ENCODE measurements at regions not wholly inside any gene's neighbourhood (a gene's known extent, or its start where the extent isn't known, plus 50 kb on each side); places are given as distances from the start of the nearest gene placed in this dataset.
A peak's percentile ranks its signal among the peaks of the same experiment; 100 is the strongest.

GRCh38 chr4:124785645-124786044 is 73.1 kb upstream of the ANKRD50 start:
- Histone ChIP-seq H2AFZ (ENCODE audit: low read depth, low read length, poor library complexity, severe bottlenecking) (peak overlapping the region; percentile 6), H3K27ac (ENCODE audit: low read depth, low read length) (no peak overlapping the region), H3K9me2 (ENCODE audit: insufficient read depth) (no peaks in the 10 kb centered on the region), H3K4me2 (ENCODE audit: low read length) (no peak overlapping the region), H3K9me3 (ENCODE audit: control insufficient read depth in 1 of 2, insufficient read depth in 1 of 2, low read depth in 1 of 2, low read length in 2 of 2) (no peaks in the 10 kb centered on the region), H4K20me1 (ENCODE audit: insufficient read depth) (no peaks in the 10 kb centered on the region), H3K36me3 (ENCODE audit: control insufficient read depth in 1 of 2, insufficient read depth in 2 of 2, low read length in 2 of 2) (no peaks in the 10 kb centered on the region), H3K4me1 (ENCODE audit: control insufficient read depth in 1 of 2, insufficient read depth in 2 of 2, low read length in 2 of 2) (no peaks in the 10 kb centered on the region), H3K4me3 (replicated peaks in 1 of 2; ENCODE audit: low read depth in 1 of 2, low read length in 2 of 2) (no peak overlapping the region), H3K79me2 (ENCODE audit: insufficient read depth, low read length) (no peaks in the 10 kb centered on the region), H3K27me3 (ENCODE audit: insufficient read depth, low read length) (no peaks in the 10 kb centered on the region), H3K9ac (ENCODE audit: low read length) (no peak overlapping the region)
- DNase-seq (ENCODE audit: low read depth, low spot score), result no peak
- ChIA-PET POLR2A (no interaction called here), CTCF (no interaction called here), RAD21 (ENCODE audit: low non-redundant PET in 1 of 2, low total read pairs in 2 of 2, uncharacterized antibody in 2 of 2, unreplicated experiment in 2 of 2) (no interaction called here)
- TF ChIP-seq SRF (IDR thresholded peaks at IDR 0.05; ENCODE audit: low read depth) (no peak), CTCF (IDR thresholded peaks at IDR 0.05 in 2 of 3, conservative IDR thresholded peaks at IDR 0.05 in 1 of 3; ENCODE audit: borderline replicate concordance in 1 of 3, insufficient read depth in 1 of 3, low read depth in 2 of 3, low read length in 2 of 3) (peak in 1 of 3 experiments; percentile 44; a peak in 2 of 6 replicates)
- ATAC-seq, result no peak
- no TSS peak for BruUV-seq (replicated peaks)
- intact Hi-C loops (cut with micrococcal nuclease), result no loop called here

- Histone ChIP-seq H2AFZ (ENCODE audit: low read depth, low read length, poor library complexity, severe bottlenecking) (no peak overlapping the region), H3K4me2 (ENCODE audit: low read length) (no peak overlapping the region), H3K4me3 (replicated peaks in 1 of 2; ENCODE audit: low read depth in 1 of 2, low read length in 2 of 2) (no peak overlapping the region), H3K79me2 (ENCODE audit: insufficient read depth, low read length) (no peaks in the 10 kb centered on the region), H4K20me1 (ENCODE audit: insufficient read depth) (no peaks in the 10 kb centered on the region), H3K27me3 (ENCODE audit: insufficient read depth, low read length) (no peaks in the 10 kb centered on the region), H3K36me3 (ENCODE audit: control insufficient read depth in 1 of 2, insufficient read depth in 2 of 2, low read length in 2 of 2) (no peaks in the 10 kb centered on the region), H3K9ac (ENCODE audit: low read length) (no peak overlapping the region), H3K27ac (ENCODE audit: low read depth, low read length) (no peak overlapping the region), H3K9me2 (ENCODE audit: insufficient read depth) (no peaks in the 10 kb centered on the region; the same call in 1 of the 2 replicates), H3K9me3 (ENCODE audit: control insufficient read depth in 1 of 2, insufficient read depth in 1 of 2, low read depth in 1 of 2, low read length in 2 of 2) (no peaks in the 10 kb centered on the region), H3K4me1 (ENCODE audit: control insufficient read depth in 1 of 2, insufficient read depth in 2 of 2, low read length in 2 of 2) (no peaks in the 10 kb centered on the region)
- ATAC-seq, result no peak
- RAD21 ChIA-PET (ENCODE audit: low non-redundant PET in 1 of 2, low total read pairs in 2 of 2, uncharacterized antibody in 2 of 2, unreplicated experiment in 2 of 2), result no interaction called here
- POLR2A ChIA-PET, result no interaction called here
- DNase-seq (ENCODE audit: low read depth, low spot score), result no peak
- intact Hi-C loops (cut with micrococcal nuclease), result no loop called here
- BruUV-seq (replicated peaks), result no TSS peak
- TF ChIP-seq EZH2 (IDR thresholded peaks at IDR 0.05), result no peak
- TF ChIP-seq EZH2phosphoT487 (IDR thresholded peaks at IDR 0.05; ENCODE audit: borderline replicate concordance), result no peak
- TF ChIP-seq CEBPB (IDR thresholded peaks at IDR 0.05; ENCODE audit: low read depth), result no peak
- TF ChIP-seq YY1 (IDR thresholded peaks at IDR 0.05; ENCODE audit: extremely low read depth, insufficient replicate concordance, low read depth, low read length), result no peak
- TF ChIP-seq FOSL1 (IDR thresholded peaks at IDR 0.05; ENCODE audit: low read depth), result no peak
- no peak for TF ChIP-seq SIN3A (IDR thresholded peaks at IDR 0.05; ENCODE audit: low read depth)
- no peak for TF ChIP-seq ZBTB33 (IDR thresholded peaks at IDR 0.05; ENCODE audit: extremely low read depth, insufficient replicate concordance, low read length)
- no peak for TF ChIP-seq POLR2AphosphoS5 (IDR thresholded peaks at IDR 0.05; ENCODE audit: low read depth, low read length)
- no peak for TF ChIP-seq ZFX (IDR thresholded peaks at IDR 0.05)
- no peak for TF ChIP-seq ATF3 (IDR thresholded peaks at IDR 0.05)
- TF ChIP-seq RAD21 (IDR thresholded peaks at IDR 0.05; ENCODE audit: low read depth), result no peak
- CTCF ChIA-PET, result no interaction called here
Observed at GRCh38 chr4:124783847-124784246, 71.3 kb upstream of the ANKRD50 start.

All from HCT116 (cell line).